Body of pancreas (tissue), 4 donors: ENCODE measurements at regions not wholly inside any gene's neighbourhood (a gene's known extent, or its start where the extent isn't known, plus 50 kb on each side); places are given as distances from the start of the nearest gene placed in this dataset.
"Not testable (repeated sequence)": the region's sequence is repeated elsewhere in the genome, so short reads cannot be mapped to it uniquely, and the experiment has no call there.

ENCODE experiments used
- ATAC-seq: fragments of 150-250 bp; one replicate; pipeline ENCODE4 v1.9.1; 2016
- DNase-seq, 4 donors: peaks; one replicate each; pipeline ENCODE4 v3.0.0-alpha.2; 2019
- H3K27ac ChIP-seq, 4 donors: fragments of 200-600 bp; sonication (generic); 1 replicate in 3 of 4; 2 replicates in 1 of 4; pipeline versions ENCODE4 v1.5.1 to v1.6.1; 2016 to 2019; ENCODE audit warnings: mild to moderate bottlenecking in 1 of 4, mixed read lengths in 1 of 4, moderate library complexity in 1 of 4
- H3K27me3 ChIP-seq, 2 donors: fragments of 200-600 bp; sonication (generic); one replicate each; pipeline ENCODE4 v1.6.0; 2016; ENCODE audit warnings: mild to moderate bottlenecking in 1 of 2
- H3K36me3 ChIP-seq, 2 donors: fragments of 200-600 bp; sonication (generic); replicated peaks in 1 of 2; 2 replicates each; pipeline ENCODE4 v1.5.1; 2016; ENCODE audit warnings: low read depth in 2 of 2; ENCODE audit not compliant: insufficient read depth in 1 of 2
- H3K4me1 ChIP-seq: fragments of 200-600 bp; sonication (generic); one replicate; pipeline ENCODE4 v1.6.0; 2016
- H3K4me3 ChIP-seq, 2 donors: fragments of 200-600 bp; sonication (generic); 1 replicate in 1 of 2; 2 replicates in 1 of 2; pipeline ENCODE4 v1.5.1; 2016 to 2019
- H3K9me3 ChIP-seq, 3 donors: fragments of 200-600 bp; sonication (generic); 1 replicate in 2 of 3; 2 replicates in 1 of 3; pipeline ENCODE4 v1.5.1; 2016
- POLR2A ChIP-seq, 3 donors: fragments of 450-650 bp; IDR thresholded peaks; one replicate each; pipeline ENCODE4 v1.6.1; 2016; ENCODE audit warnings: antibody characterized with exemption in 3 of 3, mild to moderate bottlenecking in 2 of 3
- WGBS, 2 donors: methylation state at CpG; one replicate each; pipeline ENCODE4 v1.1.5; 2017; 5-methylcytosine and 5-hydroxymethylcytosine counted together
- intact Hi-C: fragments of 100-400 bp; cut with DNase I; formaldehyde crosslinking; loops from one replicate; pipeline ENCODE4 v1.15.1; 2023
- TF ChIP-seq, protein P1 (sequence below), 7 experiments: fragments of 450-650 bp in 4 of 7; fragments of 200-600 bp in 3 of 7; sonication (generic) in 3 of 7; IDR thresholded peaks; one replicate each; pipeline ENCODE4 v1.5.1; 2016 to 2019; ENCODE audit warnings: antibody characterized with exemption in 7 of 7

DNA sequence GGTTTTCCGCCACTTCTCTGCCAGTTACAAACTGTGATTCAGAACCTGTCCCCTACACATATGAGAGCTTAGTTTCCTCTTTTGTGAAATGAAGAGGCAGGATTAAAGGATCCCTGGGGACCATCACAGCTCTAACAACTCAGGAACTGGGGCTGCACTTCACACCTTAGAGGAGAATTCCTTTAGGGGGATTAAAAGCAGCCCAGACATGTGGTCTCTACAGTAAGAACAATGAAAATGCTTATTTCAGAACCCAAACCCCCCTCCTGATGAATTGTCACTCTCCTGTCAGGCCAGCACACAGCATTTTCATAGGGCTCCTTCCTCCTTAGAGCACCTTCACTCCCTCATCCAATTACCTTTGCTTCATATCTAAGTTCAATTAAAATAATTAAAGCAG lies 101.5 kb upstream of the NEDD4L start:
- H3K27me3 ChIP-seq = no peaks in the 10 kb centered on the region
- H3K4me3 ChIP-seq = no peak overlapping the region
- no peak overlapping the region for H3K27ac ChIP-seq
- WGBS, 2 donors = 91 to 100% methylated on average over 1 of the region's 1 CpG
- ATAC-seq (no peak), DNase-seq (no peak)
- H3K36me3 ChIP-seq = no peaks in the 10 kb centered on the region
- no peaks in the 10 kb centered on the region for H3K4me1 ChIP-seq
- TF ChIP-seq, protein P1, sequence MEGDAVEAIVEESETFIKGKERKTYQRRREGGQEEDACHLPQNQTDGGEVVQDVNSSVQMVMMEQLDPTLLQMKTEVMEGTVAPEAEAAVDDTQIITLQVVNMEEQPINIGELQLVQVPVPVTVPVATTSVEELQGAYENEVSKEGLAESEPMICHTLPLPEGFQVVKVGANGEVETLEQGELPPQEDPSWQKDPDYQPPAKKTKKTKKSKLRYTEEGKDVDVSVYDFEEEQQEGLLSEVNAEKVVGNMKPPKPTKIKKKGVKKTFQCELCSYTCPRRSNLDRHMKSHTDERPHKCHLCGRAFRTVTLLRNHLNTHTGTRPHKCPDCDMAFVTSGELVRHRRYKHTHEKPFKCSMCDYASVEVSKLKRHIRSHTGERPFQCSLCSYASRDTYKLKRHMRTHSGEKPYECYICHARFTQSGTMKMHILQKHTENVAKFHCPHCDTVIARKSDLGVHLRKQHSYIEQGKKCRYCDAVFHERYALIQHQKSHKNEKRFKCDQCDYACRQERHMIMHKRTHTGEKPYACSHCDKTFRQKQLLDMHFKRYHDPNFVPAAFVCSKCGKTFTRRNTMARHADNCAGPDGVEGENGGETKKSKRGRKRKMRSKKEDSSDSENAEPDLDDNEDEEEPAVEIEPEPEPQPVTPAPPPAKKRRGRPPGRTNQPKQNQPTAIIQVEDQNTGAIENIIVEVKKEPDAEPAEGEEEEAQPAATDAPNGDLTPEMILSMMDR (IDR thresholded peaks at IDR 0.05) = no peak
- no peak for TF ChIP-seq POLR2A (IDR thresholded peaks at IDR 0.05)
- intact Hi-C loops = no loop called here
- H3K9me3 ChIP-seq = no peaks in the 10 kb centered on the region

DNA sequence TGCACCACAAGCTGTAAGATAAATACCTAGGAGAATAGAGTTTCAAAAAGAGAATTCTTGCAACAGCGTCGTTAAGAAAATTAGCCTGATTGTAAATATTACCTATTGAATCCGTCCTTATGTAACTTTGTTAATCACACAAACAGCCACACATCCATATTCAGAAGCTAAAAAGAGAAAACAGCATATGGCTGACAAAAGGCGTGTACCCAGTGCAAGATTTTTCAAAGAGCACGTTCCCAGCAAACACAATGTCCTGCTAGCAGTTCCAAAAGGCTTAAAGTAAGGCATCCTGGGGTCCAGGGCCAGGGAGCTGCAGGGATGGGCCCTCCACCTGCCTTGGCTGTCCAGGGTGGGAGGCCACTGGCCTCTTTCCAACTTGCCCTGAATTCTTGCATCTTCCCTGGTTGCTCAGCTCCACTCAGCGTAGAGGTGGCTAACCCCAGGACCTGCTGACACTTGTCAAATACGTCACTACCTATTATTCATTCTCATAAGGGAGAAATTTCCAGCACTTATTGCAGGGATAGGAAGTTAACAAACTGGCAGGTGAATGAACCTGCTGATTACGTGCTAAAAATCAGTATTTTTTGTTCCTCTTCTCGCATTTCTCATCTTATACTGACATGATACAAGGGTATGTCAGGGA lies 102.1 kb upstream of the NEDD4L start:
- Histone ChIP-seq H3K9me3 (no peaks in the 10 kb centered on the region), H3K27me3 (no peaks in the 10 kb centered on the region), H3K4me1 (no peaks in the 10 kb centered on the region), H3K4me3 (no peak overlapping the region), H3K27ac (no peak overlapping the region), H3K36me3 (no peaks in the 10 kb centered on the region)
- ATAC-seq (no peak), DNase-seq (no peak)
- 84 to 90% methylated on average over 9 of the region's 9 CpGs for WGBS, 2 donors
- intact Hi-C loops = no loop called here
- TF ChIP-seq, protein P1 (IDR thresholded peaks at IDR 0.05) = no peak
- no peak for TF ChIP-seq POLR2A (IDR thresholded peaks at IDR 0.05)

DNA sequence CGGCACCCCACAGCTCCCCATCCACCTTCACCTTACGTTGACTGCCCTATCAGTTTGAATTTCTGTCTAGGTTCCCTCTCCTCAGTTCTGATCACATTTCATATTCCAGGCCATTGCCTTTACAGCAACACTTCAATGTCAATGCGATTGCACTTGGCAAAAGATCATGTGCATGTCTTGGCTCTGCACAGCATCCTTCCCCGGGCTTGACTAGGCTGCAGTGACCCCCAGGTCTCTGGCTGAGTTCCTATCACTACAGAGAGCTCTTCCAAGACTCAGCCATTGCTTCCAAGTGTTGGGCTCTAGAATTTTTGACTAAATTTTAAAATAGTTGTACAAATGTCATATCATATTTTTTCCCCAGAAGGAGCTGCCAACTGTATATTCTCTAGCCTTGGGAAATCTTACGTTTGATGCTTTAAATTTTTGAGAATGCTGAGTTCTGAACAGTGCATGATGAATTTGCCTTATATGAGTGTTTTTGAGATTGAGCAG lies 103.8 kb upstream of the NEDD4L start:
- no peak for ATAC-seq
- Histone ChIP-seq H3K27me3 (no peaks in the 10 kb centered on the region), H3K4me3 (no peak overlapping the region), H3K4me1 (no peaks in the 10 kb centered on the region), H3K36me3 (no peaks in the 10 kb centered on the region), H3K27ac (no peak overlapping the region), H3K9me3 (no peaks in the 10 kb centered on the region)
- intact Hi-C loops = no loop called here
- DNase-seq = no peak
- TF ChIP-seq, protein P1 (IDR thresholded peaks at IDR 0.05) = no peak
- TF ChIP-seq POLR2A (IDR thresholded peaks at IDR 0.05) = no peak
- 48 to 69% methylated on average over 5 of the region's 5 CpGs for WGBS, 2 donors

DNA sequence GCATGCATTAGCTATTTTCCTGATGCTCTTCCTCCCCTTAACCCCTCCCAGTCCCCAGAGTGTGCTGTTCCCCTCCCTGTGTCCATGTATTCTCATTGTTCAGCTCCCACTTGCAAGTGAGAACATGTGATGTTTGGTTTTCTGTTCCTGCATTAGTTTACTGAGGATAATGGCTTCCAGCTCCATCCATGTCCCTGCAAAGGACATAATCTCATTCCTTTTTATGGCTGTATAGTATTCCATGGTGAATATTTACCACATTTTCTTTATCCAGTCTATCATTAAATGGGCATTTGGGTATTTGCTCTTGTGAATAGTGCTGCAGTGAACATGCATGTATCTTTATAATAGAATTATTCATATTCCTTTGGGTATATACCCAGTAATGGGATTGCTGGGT lies 109.7 kb upstream of the NEDD4L start:
- H3K4me3 ChIP-seq, DNase-seq, intact Hi-C loops, H3K36me3 ChIP-seq, H3K4me1 ChIP-seq, H3K9me3 ChIP-seq, ATAC-seq, H3K27me3 ChIP-seq, H3K27ac ChIP-seq: not testable (repeated sequence)

DNA sequence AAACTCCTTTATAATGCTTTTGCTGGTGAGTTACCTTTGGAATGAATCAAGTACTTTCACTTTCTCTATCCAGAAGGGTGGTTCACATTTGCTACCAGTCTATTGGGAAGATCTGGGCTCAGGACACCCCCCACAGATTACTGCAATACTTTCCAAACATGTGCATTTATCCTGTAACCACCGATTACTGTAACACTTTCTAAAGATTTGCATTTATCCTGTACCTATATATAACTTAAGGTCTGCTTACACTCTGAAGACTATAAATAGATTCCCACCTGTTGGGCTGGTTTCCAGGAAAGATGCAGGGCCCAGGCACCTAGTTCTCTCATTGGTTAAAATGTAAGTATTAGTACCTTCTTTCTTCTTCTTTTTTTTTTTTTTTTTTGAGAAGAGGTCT lies 113.0 kb upstream of the NEDD4L start:
- 16% methylated on average over 1 of the region's 1 CpG for WGBS, 2 donors

More for the DNA sequence above, 113.0 kb upstream of the NEDD4L start:
- Histone ChIP-seq H3K4me1 (peaks cover 7% of the 10 kb centered on the region), H3K27ac (no peak overlapping the region), H3K27me3 (no peaks in the 10 kb centered on the region), H3K9me3 (no peaks in the 10 kb centered on the region), H3K4me3 (no peak overlapping the region), H3K36me3 (no peaks in the 10 kb centered on the region)
- DNase-seq = no peak
- intact Hi-C loops = no loop called here
- no peak for ATAC-seq
- TF ChIP-seq, protein P1 (IDR thresholded peaks at IDR 0.05) = no peak
- TF ChIP-seq POLR2A (IDR thresholded peaks at IDR 0.05) = no peak
